GM10248 (cell line): ENCODE measurements at regions not wholly inside any gene's neighbourhood (a gene's known extent, or its start where the extent isn't known, plus 50 kb on each side); places are given as distances from the start of the nearest gene placed in this dataset.

Experiments used
- CTCF ChIA-PET: fragments of 300-600 bp; sonication (Branson Sonifier 250); formaldehyde crosslinking; extraction: SDS; loops from one replicate; lab custom pipeline; 2021; ENCODE audit warnings: antibody characterized with exemption; lab: Yijun Ruan, JAX
- POLR2A ChIA-PET: fragments of 350-650 bp; sonication (Branson Sonifier 250); formaldehyde crosslinking; extraction: SDS; loops from one replicate; lab custom pipeline; 2020; ENCODE audit warnings: antibody characterized with exemption; lab: Yijun Ruan, JAX
- DNase-seq: peaks from one replicate; pipeline ENCODE4 v3.0.0; 2012; ENCODE audit errors: extremely low spot score
- CTCF ChIP-seq: IDR thresholded peaks from 2 replicates; pipeline ENCODE4 v1.5.1; 2012; ENCODE audit warnings: mild to moderate bottlenecking, low read depth; ENCODE audit errors: extremely low read depth, missing control alignments, control extremely low read depth

- DNase-seq: no peak
- ChIA-PET CTCF (no interaction called here), POLR2A (no interaction called here)
- TF ChIP-seq CTCF: no peak
These were observed 403.5 kb downstream of the SLC16A7 start for GRCh38 chr12:59999291-59999690.

GRCh38 chr12:60010486-60010885, 414.7 kb downstream of the SLC16A7 start:
- no peak for DNase-seq
- ChIA-PET CTCF (interaction anchor here (1.1 kb wide), 1 partner anchor 9 kb away, joined by 4 read pairs; no protein-coding TSS in a partner anchor), POLR2A (no interaction called here)
- TF ChIP-seq CTCF: no peak

GRCh38 chr12:60012659-60013058, 416.8 kb downstream of the SLC16A7 start:
- ChIA-PET CTCF (no interaction called here), POLR2A (no interaction called here)
- TF ChIP-seq CTCF: no peak
- no peak for DNase-seq

GRCh38 chr12:60014436-60014835, 418.6 kb downstream of the SLC16A7 start:
- POLR2A ChIA-PET: no interaction called here
- CTCF ChIA-PET: interaction anchor here (1.2 kb wide), 1 partner anchor 14 kb away, joined by 3 read pairs; no protein-coding TSS in a partner anchor
- TF ChIP-seq CTCF: no peak
- DNase-seq: no peak

GRCh38 chr12:60020068-60020467, 424.2 kb downstream of the SLC16A7 start:
- no peak for TF ChIP-seq CTCF
- no peak for DNase-seq
- ChIA-PET POLR2A (no interaction called here), CTCF (no interaction called here)

- no peak for DNase-seq
- TF ChIP-seq CTCF: no peak
- ChIA-PET CTCF (no interaction called here), POLR2A (no interaction called here)
These were observed 425.4 kb downstream of the SLC16A7 start for GRCh38 chr12:60021235-60021634.
